CD14-positive monocyte (primary cell): ENCODE measurements at regions not wholly inside any gene's neighbourhood (a gene's known extent, or its start where the extent isn't known, plus 50 kb on each side); places are given as distances from the start of the nearest gene placed in this dataset.

ENCODE experiments used
- DNase-seq, 3 donors: peaks; one replicate each; pipeline ENCODE4 v3.0.0-alpha.2; 2011 to 2022
- H2AFZ ChIP-seq: 2 replicates; pipeline ENCODE4 v1.6.0; 2012; ENCODE audit warnings: mild to moderate bottlenecking, low read depth, low read length, inconsistent platforms; ENCODE audit not compliant: insufficient read depth, poor library complexity, severe bottlenecking
- H3K27ac ChIP-seq, 2 donors: 1 replicate in 1 of 2; 2 replicates in 1 of 2; pipeline ENCODE4 v1.5.1; 2012 to 2013; ENCODE audit warnings: low read length in 2 of 2, control low read depth in 1 of 2, inconsistent platforms in 1 of 2, low read depth in 1 of 2, mild to moderate bottlenecking in 1 of 2
- H3K27me3 ChIP-seq, 2 donors: one replicate each; pipeline versions ENCODE4 v1.6.0 to v1.6.1; 2011 to 2013; ENCODE audit warnings: low read length in 2 of 2; ENCODE audit not compliant: control insufficient read depth in 2 of 2, insufficient read depth in 2 of 2
- H3K36me3 ChIP-seq, 2 donors: replicated peaks in 1 of 2; 1 replicate in 1 of 2; 2 replicates in 1 of 2; pipeline versions ENCODE4 v1.5.1 to v1.6.1; 2012 to 2013; ENCODE audit warnings: low read length in 2 of 2, control low read depth in 1 of 2, inconsistent platforms in 1 of 2, mild to moderate bottlenecking in 1 of 2; ENCODE audit not compliant: insufficient read depth in 2 of 2, control insufficient read depth in 1 of 2
- H3K4me1 ChIP-seq, 2 donors: 1 replicate in 1 of 2; 2 replicates in 1 of 2; pipeline versions ENCODE4 v1.5.1 to v1.6.1; 2012 to 2013; ENCODE audit warnings: low read length in 2 of 2, control low read depth in 1 of 2, inconsistent platforms in 1 of 2, mild to moderate bottlenecking in 1 of 2, moderate library complexity in 1 of 2; ENCODE audit not compliant: insufficient read depth in 2 of 2, control insufficient read depth in 1 of 2
- H3K4me2 ChIP-seq: replicated peaks from 2 replicates; pipeline ENCODE3; 2012; ENCODE audit warnings: low read length, moderate library complexity, mild to moderate bottlenecking; ENCODE audit not compliant: poor library complexity, severe bottlenecking; ENCODE audit errors: extremely low read depth
- H3K4me3 ChIP-seq, 3 experiments: fragments of 200-600 bp in 1 of 3; sonication (generic) in 1 of 3; replicated peaks in 1 of 3; 1 replicate in 2 of 3; 2 replicates in 1 of 3; pipeline ENCODE4 v1.5.1; 2011 to 2013; ENCODE audit warnings: low read length in 3 of 3, mild to moderate bottlenecking in 3 of 3, control low read depth in 2 of 3, low read depth in 2 of 3, inconsistent platforms in 1 of 3, moderate library complexity in 1 of 3
- H3K79me2 ChIP-seq: 2 replicates; pipeline ENCODE4 v1.6.0; 2012; ENCODE audit warnings: mild to moderate bottlenecking, control low read depth, inconsistent platforms, low read length, moderate library complexity; ENCODE audit not compliant: insufficient read depth
- H3K9ac ChIP-seq: 2 replicates; pipeline ENCODE4 v1.6.0; 2017; ENCODE audit warnings: low read length, mild to moderate bottlenecking; ENCODE audit not compliant: insufficient read depth, poor library complexity, severe bottlenecking
- H3K9me3 ChIP-seq, 2 donors: replicated peaks in 1 of 2; 1 replicate in 1 of 2; 2 replicates in 1 of 2; pipeline versions ENCODE4 v1.5.1 to v1.6.1; 2012 to 2013; ENCODE audit warnings: low read length in 2 of 2, control low read depth in 1 of 2; ENCODE audit not compliant: control insufficient read depth in 1 of 2, insufficient read depth in 1 of 2
- H4K20me1 ChIP-seq: 2 replicates; pipeline ENCODE4 v1.6.0; 2012; ENCODE audit warnings: mild to moderate bottlenecking, low read length, control low read depth, moderate library complexity; ENCODE audit not compliant: insufficient read depth
- H3K27ac Mint-ChIP-seq, 7 donors: one replicate each; pipeline ENCODE4 v1.8.0; 2020; ENCODE audit warnings: mild to moderate bottlenecking in 7 of 7, mixed read lengths in 7 of 7, moderate library complexity in 6 of 7, inconsistent platforms in 2 of 7
- H3K27me3 Mint-ChIP-seq, 3 donors: one replicate each; pipeline ENCODE4 v1.8.0; 2021 to 2022; ENCODE audit warnings: low read depth in 3 of 3, mild to moderate bottlenecking in 3 of 3, mixed read lengths in 3 of 3, moderate library complexity in 3 of 3, inconsistent platforms in 1 of 3
- H3K36me3 Mint-ChIP-seq, 2 donors: one replicate each; pipeline ENCODE4 v1.8.0; 2020; ENCODE audit warnings: mixed read lengths in 2 of 2, inconsistent platforms in 1 of 2, mild to moderate bottlenecking in 1 of 2
- H3K4me1 Mint-ChIP-seq: one replicate; pipeline ENCODE4 v1.8.0; 2020; ENCODE audit warnings: mild to moderate bottlenecking, mixed read lengths
- H3K4me3 Mint-ChIP-seq, 2 donors: one replicate each; pipeline ENCODE4 v1.8.0; 2020; ENCODE audit warnings: mild to moderate bottlenecking in 2 of 2, mixed read lengths in 2 of 2, moderate library complexity in 1 of 2
- H3K9me3 Mint-ChIP-seq, 7 donors: one replicate each; pipeline ENCODE4 v1.8.0; 2020 to 2022; ENCODE audit warnings: mixed read lengths in 7 of 7, mild to moderate bottlenecking in 6 of 7, moderate library complexity in 6 of 7, inconsistent platforms in 2 of 7
- WGBS: methylation state at CpG from one replicate; pipeline ENCODE4 v1.1.5; 2013; ENCODE audit warnings: missing lambda C conversion rate; ENCODE audit not compliant: insufficient coverage; 5-methylcytosine and 5-hydroxymethylcytosine counted together
- intact Hi-C, 2 donors: fragments of 100-400 bp; cut with micrococcal nuclease; formaldehyde crosslinking; loops; one replicate each; pipeline versions ENCODE4 v1.15.0 to v1.15.1; 2023
- TF ChIP-seq, protein P1 (sequence below): fragments of 200-600 bp; IDR thresholded peaks from one replicate; pipeline ENCODE4 v1.8.0; 2022; ENCODE audit warnings: antibody characterized with exemption, mild to moderate bottlenecking

GRCh38 chr13:54241719-54242118 is 1213.1 kb downstream of the OLFM4 start:
- Histone ChIP-seq H3K79me2 (no peaks in the 10 kb centered on the region), H4K20me1 (no peaks in the 10 kb centered on the region), H2AFZ (no peak overlapping the region), H3K4me1 (no peaks in the 10 kb centered on the region), H3K9ac (no peak overlapping the region), H3K27me3 (no peaks in the 10 kb centered on the region), H3K27ac (no peak overlapping the region), H3K4me2 (no peak overlapping the region), H3K36me3 (no peaks in the 10 kb centered on the region), H3K4me3 (no peak overlapping the region), H3K9me3 (no peaks in the 10 kb centered on the region)
- Mint-ChIP-seq H3K27ac (no peak overlapping the region), H3K9me3 (peaks cover 0 to 2% (median 0%) of the 10 kb centered on the region in 7 donors), H3K4me3 (no peak overlapping the region), H3K27me3 (no peaks in the 10 kb centered on the region), H3K4me1 (no peaks in the 10 kb centered on the region), H3K36me3 (no peaks in the 10 kb centered on the region)
- TF ChIP-seq, protein P1, sequence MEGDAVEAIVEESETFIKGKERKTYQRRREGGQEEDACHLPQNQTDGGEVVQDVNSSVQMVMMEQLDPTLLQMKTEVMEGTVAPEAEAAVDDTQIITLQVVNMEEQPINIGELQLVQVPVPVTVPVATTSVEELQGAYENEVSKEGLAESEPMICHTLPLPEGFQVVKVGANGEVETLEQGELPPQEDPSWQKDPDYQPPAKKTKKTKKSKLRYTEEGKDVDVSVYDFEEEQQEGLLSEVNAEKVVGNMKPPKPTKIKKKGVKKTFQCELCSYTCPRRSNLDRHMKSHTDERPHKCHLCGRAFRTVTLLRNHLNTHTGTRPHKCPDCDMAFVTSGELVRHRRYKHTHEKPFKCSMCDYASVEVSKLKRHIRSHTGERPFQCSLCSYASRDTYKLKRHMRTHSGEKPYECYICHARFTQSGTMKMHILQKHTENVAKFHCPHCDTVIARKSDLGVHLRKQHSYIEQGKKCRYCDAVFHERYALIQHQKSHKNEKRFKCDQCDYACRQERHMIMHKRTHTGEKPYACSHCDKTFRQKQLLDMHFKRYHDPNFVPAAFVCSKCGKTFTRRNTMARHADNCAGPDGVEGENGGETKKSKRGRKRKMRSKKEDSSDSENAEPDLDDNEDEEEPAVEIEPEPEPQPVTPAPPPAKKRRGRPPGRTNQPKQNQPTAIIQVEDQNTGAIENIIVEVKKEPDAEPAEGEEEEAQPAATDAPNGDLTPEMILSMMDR: no peak
- intact Hi-C loops: no loop called here
- no peak for DNase-seq

GRCh38 chr13:54248306-54248705 is 1219.7 kb downstream of the OLFM4 start:
- DNase-seq: no peak
- TF ChIP-seq, protein P1: no peak
- H3K4me1 ChIP-seq: no peaks in the 10 kb centered on the region
- WGBS: no CpG with 5 or more reads among the region's 3 CpGs
- Mint-ChIP-seq H3K4me3 (no peak overlapping the region), H3K36me3 (no peaks in the 10 kb centered on the region), H3K4me1 (no peaks in the 10 kb centered on the region), H3K9me3 (peaks cover 0 to 4% (median 0%) of the 10 kb centered on the region in 7 donors), H3K27me3 (no peaks in the 10 kb centered on the region), H3K27ac (no peak overlapping the region)
- no peak overlapping the region for H3K27ac ChIP-seq
- H4K20me1 ChIP-seq: no peaks in the 10 kb centered on the region
- H3K4me2 ChIP-seq: no peak overlapping the region
- H3K9me3 ChIP-seq: peaks cover 0 to 2% of the 10 kb centered on the region in 2 donors
- intact Hi-C loops: no loop called here
- no peak overlapping the region for H3K4me3 ChIP-seq
- H2AFZ ChIP-seq: no peak overlapping the region
- no peaks in the 10 kb centered on the region for H3K36me3 ChIP-seq
- no peak overlapping the region for H3K9ac ChIP-seq
- no peaks in the 10 kb centered on the region for H3K79me2 ChIP-seq
- H3K27me3 ChIP-seq: no peaks in the 10 kb centered on the region
